GF-D8 (cell line): ENCODE measurements at regions not wholly inside any gene's neighbourhood (a gene's known extent, or its start where the extent isn't known, plus 50 kb on each side); places are given as distances from the start of the nearest gene placed in this dataset.
"Not testable (repeated sequence)": the region's sequence is repeated elsewhere in the genome, so short reads cannot be mapped to it uniquely, and the experiment has no call there.

Experiments
- DNase-seq: peaks from one replicate; lab custom pipeline; 2025; lab: John Stamatoyannopoulos, UW

- no peak for DNase-seq
These were observed 177.8 kb upstream of the PROK2 start for GRCh38 chr3:71962561-71963240.

- DNase-seq = no peak
These were observed 176.9 kb upstream of the PROK2 start for GRCh38 chr3:71961891-71962290.

GRCh38 chr3:71961378-71961777 is 176.4 kb upstream of the PROK2 start:
- no peak for DNase-seq

- DNase-seq = no peak
These were observed 173.6 kb upstream of the PROK2 start for GRCh38 chr3:71958533-71958932.

- no peak for DNase-seq
These were observed 171.8 kb upstream of the PROK2 start for GRCh38 chr3:71956716-71957115.

- no peak for DNase-seq
These were observed 171.1 kb upstream of the PROK2 start for GRCh38 chr3:71956069-71956340.

GRCh38 chr3:71955240-71956068 is 170.5 kb upstream of the PROK2 start:
- no peak for DNase-seq

- no peak for DNase-seq
These were observed 166.9 kb upstream of the PROK2 start for GRCh38 chr3:71951842-71952241.

- DNase-seq = no peak
These were observed 166.4 kb upstream of the PROK2 start for GRCh38 chr3:71951361-71951760.

GRCh38 chr3:71949442-71949841 is 164.5 kb upstream of the PROK2 start:
- no peak for DNase-seq

- DNase-seq = no peak
These were observed 159.6 kb upstream of the PROK2 start for GRCh38 chr3:71944482-71945065.

GRCh38 chr3:71942432-71943187 is 157.7 kb upstream of the PROK2 start:
- no peak for DNase-seq

- DNase-seq = no peak
These were observed 155.5 kb upstream of the PROK2 start for GRCh38 chr3:71940486-71940885.

- not testable (repeated sequence) for DNase-seq
These were observed 153.1 kb upstream of the PROK2 start for GRCh38 chr3:71938081-71938480.

GRCh38 chr3:71936681-71937080 is 151.7 kb upstream of the PROK2 start:
- no peak for DNase-seq

GRCh38 chr3:71934520-71935270 is 149.7 kb upstream of the PROK2 start:
- no peak for DNase-seq

- no peak for DNase-seq
These were observed 147.0 kb upstream of the PROK2 start for GRCh38 chr3:71931922-71932321.

GRCh38 chr3:71930056-71930991 is 145.4 kb upstream of the PROK2 start:
- no peak for DNase-seq

- no peak for DNase-seq
These were observed 143.3 kb upstream of the PROK2 start for GRCh38 chr3:71928212-71928611.

GRCh38 chr3:71927505-71928066 is 142.6 kb upstream of the PROK2 start:
- DNase-seq = no peak
